WERI-Rb-1 (cell line): ENCODE measurements at regions not wholly inside any gene's neighbourhood (a gene's known extent, or its start where the extent isn't known, plus 50 kb on each side); places are given as distances from the start of the nearest gene placed in this dataset.
"Not testable (repeated sequence)": the region's sequence is repeated elsewhere in the genome, so short reads cannot be mapped to it uniquely, and the experiment has no call there.

ENCODE experiments used
- DNase-seq: peaks from one replicate; pipeline ENCODE4 v3.0.0-alpha.2; 2020
- H3K27ac ChIP-seq: fragments of 250-450 bp; sonication (Bioruptor Pico); 2 replicates; pipeline ENCODE4 v1.5.1; 2020; ENCODE audit warnings: mild to moderate bottlenecking, moderate library complexity
- H3K27me3 ChIP-seq: fragments of 250-450 bp; sonication (Bioruptor Pico); 2 replicates; pipeline ENCODE4 v1.5.1; 2021; ENCODE audit warnings: mild to moderate bottlenecking, low read depth, moderate library complexity; ENCODE audit not compliant: insufficient read depth, severe bottlenecking
- H3K36me3 ChIP-seq: fragments of 250-450 bp; sonication (Bioruptor Pico); 2 replicates; pipeline ENCODE4 v1.5.1; 2020; ENCODE audit warnings: mild to moderate bottlenecking, moderate library complexity
- H3K4me3 ChIP-seq: 2 replicates; pipeline ENCODE4 v1.5.1; 2011; ENCODE audit warnings: low read depth, mild to moderate bottlenecking, control low read depth, low read length
- H3K9me3 ChIP-seq: fragments of 250-450 bp; sonication (Bioruptor Pico); 2 replicates; pipeline ENCODE4 v1.5.1; 2021; ENCODE audit warnings: mild to moderate bottlenecking, moderate library complexity; ENCODE audit not compliant: severe bottlenecking
- TF ChIP-seq, protein P1 (sequence below): IDR thresholded peaks from 2 replicates; pipeline ENCODE4 v1.5.1; 2011; ENCODE audit warnings: low read depth, mild to moderate bottlenecking, control low read depth, inconsistent platforms, low read length

DNA sequence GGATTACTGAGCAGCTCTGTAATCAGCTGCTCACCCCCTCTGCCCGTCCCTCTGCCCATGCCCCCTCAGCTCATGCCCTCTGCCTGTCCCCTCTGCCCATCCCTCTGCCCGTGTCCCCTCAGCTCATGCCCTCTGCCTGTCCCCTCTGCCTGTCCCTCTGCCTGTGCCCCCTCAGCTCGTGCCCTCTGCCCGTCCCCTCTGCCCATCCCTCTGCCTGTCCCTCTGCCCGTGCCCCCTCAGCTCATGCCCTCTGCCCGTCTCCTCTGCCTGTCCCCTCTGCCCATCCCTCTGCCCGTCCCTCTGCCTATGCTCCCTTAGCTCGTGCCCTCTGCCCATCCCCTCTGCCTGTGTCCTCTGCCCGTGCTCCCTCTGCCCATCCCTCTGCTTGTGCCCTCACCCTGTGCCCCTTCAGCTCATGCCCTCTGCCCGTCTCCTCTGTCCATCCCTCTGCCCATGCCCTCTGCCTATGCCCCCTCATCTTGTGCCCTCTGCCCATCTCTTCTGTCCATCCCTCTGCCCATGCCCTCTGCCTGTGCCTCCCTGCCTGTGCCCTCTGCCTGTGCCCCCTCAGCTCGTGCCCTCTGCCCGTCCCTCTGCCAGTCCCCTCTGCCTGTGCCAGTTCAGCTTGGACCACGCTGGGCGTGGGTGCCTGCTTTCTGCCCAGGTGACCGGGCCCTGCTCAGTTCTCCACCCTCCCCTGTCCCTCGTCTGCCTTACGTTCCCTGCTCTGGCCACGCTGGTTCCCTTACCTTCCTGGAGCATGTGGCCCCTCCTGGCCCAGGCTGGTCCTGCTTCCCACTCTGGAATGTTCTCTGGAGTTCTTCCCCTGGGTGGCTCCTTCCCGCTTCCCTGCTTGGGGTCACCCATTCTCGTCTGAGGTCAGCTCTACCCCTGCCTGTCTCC, 97.6 kb downstream of the NPIPB11 start:
- TF ChIP-seq, protein P1, sequence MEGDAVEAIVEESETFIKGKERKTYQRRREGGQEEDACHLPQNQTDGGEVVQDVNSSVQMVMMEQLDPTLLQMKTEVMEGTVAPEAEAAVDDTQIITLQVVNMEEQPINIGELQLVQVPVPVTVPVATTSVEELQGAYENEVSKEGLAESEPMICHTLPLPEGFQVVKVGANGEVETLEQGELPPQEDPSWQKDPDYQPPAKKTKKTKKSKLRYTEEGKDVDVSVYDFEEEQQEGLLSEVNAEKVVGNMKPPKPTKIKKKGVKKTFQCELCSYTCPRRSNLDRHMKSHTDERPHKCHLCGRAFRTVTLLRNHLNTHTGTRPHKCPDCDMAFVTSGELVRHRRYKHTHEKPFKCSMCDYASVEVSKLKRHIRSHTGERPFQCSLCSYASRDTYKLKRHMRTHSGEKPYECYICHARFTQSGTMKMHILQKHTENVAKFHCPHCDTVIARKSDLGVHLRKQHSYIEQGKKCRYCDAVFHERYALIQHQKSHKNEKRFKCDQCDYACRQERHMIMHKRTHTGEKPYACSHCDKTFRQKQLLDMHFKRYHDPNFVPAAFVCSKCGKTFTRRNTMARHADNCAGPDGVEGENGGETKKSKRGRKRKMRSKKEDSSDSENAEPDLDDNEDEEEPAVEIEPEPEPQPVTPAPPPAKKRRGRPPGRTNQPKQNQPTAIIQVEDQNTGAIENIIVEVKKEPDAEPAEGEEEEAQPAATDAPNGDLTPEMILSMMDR: no peak
- Histone ChIP-seq H3K27ac (no peak overlapping the region), H3K27me3 (no peaks in the 10 kb centered on the region), H3K36me3 (no peaks in the 10 kb centered on the region), H3K4me3 (no peak overlapping the region), H3K9me3 (no peaks in the 10 kb centered on the region)
- no peak for DNase-seq

DNA sequence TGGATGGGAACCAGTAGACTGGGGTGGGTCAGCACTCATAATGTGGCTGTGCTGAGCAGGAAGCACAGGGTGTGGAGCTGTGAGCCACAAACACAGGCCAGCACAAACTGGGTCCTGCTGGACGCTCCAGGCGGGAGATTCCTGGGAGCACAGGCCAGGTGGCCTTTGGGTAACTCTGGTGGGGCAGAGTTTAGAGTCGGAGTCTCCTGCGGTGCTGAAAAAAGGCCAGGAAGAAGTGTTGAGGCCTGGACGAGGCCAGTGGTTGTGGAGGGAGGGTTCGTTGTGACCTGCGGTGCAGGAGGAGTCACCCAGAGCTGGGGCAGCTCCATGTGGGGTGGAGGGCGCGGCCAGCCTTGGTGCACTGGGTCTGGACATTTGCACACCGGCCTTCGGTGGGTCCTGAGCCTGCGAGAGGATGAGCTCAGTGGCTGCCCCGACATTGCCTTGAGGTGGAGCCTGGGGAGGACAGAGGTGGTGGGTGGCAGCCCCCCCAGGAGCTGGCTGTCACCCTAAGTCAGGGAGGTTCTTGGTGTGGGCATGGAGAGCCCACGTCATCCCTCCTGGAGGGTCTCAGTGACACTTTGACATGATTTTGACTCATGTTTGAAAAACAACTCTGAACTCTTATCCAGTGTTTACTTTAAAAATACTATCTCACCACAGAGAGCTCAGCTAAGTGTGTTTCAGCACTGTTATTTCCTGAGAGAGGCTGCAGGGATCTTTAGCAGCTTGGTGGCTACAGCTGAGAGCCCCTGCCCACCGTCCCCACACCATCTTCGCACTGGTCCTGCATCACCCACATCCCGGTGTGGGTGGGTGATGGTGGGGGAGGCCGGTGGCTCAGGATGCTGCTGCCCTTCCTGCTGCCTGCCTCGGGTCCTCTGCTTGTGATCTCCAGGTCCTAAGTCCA, 98.7 kb downstream of the NPIPB11 start:
- TF ChIP-seq, protein P1: no peak
- H3K4me3 ChIP-seq: no peak overlapping the region
- no peaks in the 10 kb centered on the region for H3K36me3 ChIP-seq
- H3K9me3 ChIP-seq: no peaks in the 10 kb centered on the region
- H3K27ac ChIP-seq: no peak overlapping the region
- no peaks in the 10 kb centered on the region for H3K27me3 ChIP-seq
- no peak for DNase-seq

DNA sequence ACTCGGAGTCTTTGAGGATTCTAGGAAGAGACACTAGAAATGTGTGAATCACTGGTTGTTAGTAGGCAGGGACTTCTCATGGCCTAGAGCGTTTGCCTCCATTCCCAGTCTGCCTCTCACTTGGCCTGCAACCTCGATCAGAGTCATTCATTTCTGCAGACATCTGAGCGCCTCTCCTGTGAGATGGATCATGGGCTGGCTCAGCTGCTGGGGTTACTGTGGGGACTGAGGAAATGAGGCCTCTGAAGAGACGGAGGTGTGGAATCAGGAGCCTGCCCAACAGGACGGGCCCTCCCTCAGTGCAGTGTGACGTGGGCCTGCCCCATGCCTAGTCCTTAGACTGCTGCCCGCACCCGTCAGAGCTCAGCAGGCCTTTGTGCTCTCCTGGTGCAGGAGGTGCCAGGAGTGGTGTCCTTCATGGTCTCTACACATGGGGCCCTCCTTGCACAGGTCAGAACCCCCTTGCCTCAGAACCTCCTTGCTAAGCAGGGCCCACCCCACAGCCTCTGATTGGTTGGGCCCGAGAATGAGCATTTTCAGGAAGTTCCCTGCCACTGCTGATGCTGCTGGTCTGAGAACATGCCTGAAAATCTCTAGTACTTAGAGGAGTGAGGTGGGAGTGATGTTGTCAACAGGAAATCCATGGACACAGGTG, 99.4 kb downstream of the NPIPB11 start:
- Histone ChIP-seq H3K27ac (no peak overlapping the region), H3K27me3 (no peaks in the 10 kb centered on the region), H3K9me3 (no peaks in the 10 kb centered on the region), H3K36me3 (no peaks in the 10 kb centered on the region), H3K4me3 (no peak overlapping the region)
- no peak for DNase-seq
- TF ChIP-seq, protein P1: no peak

DNA sequence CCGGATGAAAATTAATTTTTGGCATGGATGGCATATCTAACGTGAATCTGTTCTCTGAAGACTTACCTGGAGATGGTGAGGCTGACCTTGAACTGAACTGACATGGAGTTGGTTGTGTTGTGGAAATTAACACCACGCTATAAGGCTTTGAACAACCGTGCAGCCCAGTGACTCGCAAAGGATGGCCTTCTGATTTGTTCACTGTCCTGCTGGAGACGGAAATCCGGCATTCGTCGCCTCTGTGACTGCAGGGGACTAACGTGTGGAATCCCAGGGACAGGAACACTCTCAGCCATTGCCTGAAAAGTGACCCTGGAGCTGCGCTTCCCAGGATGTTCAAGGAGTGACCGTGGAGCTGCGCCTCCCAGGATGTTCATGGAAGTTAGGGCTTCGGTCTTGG, 100.3 kb downstream of the NPIPB11 start:
- Histone ChIP-seq H3K4me3 (no peak overlapping the region), H3K36me3 (no peaks in the 10 kb centered on the region), H3K27me3 (no peaks in the 10 kb centered on the region), H3K9me3 (no peaks in the 10 kb centered on the region), H3K27ac (no peak overlapping the region)
- no peak for DNase-seq
- TF ChIP-seq, protein P1: no peak

DNA sequence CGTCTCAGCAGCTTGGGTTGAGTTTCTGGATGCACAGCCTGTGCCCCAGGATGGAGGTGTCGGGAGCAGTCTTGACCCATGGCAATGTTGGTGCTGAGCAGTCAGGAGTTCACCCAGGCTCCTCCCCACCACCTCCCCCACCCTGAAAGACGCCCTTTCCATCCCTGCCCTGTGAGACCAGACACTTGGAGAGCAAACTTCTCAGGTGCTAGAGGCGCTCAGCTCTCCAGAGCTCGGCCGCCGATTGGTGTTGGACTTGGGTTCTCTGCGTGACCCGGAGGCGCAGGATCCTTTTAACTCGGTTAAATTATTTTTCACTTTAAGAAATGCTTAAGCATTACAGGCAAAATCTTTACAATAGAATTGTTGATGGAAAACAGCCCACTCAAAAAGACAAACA, 101.5 kb downstream of the NPIPB11 start:
- H3K4me3 ChIP-seq, H3K27me3 ChIP-seq, H3K27ac ChIP-seq, H3K9me3 ChIP-seq, DNase-seq, H3K36me3 ChIP-seq: not testable (repeated sequence)

DNA sequence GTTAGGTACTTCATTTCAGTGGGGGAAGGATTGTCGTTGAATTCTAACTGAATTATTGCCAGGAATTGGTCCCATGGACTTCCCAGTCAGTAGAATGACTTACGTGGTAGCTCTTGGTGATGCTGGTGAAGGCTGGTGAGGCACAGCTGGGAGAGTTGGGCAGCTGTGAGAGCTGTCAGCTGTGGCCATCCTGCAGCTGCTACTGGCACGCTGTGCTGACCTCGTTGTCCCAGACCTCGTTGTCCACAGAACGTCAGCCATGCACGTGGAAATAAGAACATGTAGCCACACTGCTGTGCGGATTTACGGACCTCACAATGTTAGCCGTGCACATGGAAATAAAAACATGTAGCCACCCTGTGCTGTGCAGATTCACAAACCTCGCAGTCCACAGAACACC, 102.3 kb downstream of the NPIPB11 start:
- Histone ChIP-seq H3K4me3 (no peak overlapping the region), H3K27me3 (no peaks in the 10 kb centered on the region)

More for the DNA sequence above, 102.3 kb downstream of the NPIPB11 start:
- no peak for DNase-seq
- H3K9me3 ChIP-seq: no peaks in the 10 kb centered on the region
- H3K36me3 ChIP-seq: no peaks in the 10 kb centered on the region
- H3K27ac ChIP-seq: no peak overlapping the region
- TF ChIP-seq, protein P1: no peak
